CD4-positive, CD25-positive, alpha-beta regulatory T cell (primary cell): ENCODE measurements at regions not wholly inside any gene's neighbourhood (a gene's known extent, or its start where the extent isn't known, plus 50 kb on each side); places are given as distances from the start of the nearest gene placed in this dataset.

Experiments used
- ATAC-seq, 2 donors: fragments of 150-1000 bp; cut with Tn5 transposase; one replicate each; pipeline ENCODE4 v1.10.0; 2021; ENCODE audit warnings: low read depth in 2 of 2, moderate number of reproducible peaks in 2 of 2, moderate library complexity in 1 of 2
- DNase-seq, 3 donors: peaks; one replicate each; pipeline versions ENCODE4 v3.0.0 to v3.0.0-alpha.2; 2012 to 2022; ENCODE audit warnings: mixed read lengths in 1 of 3
- H3K27ac ChIP-seq: one replicate; pipeline ENCODE4 v1.7.0; 2013; ENCODE audit warnings: mild to moderate bottlenecking, low read length; ENCODE audit not compliant: insufficient read depth, poor library complexity, severe bottlenecking
- H3K27me3 ChIP-seq: one replicate; pipeline ENCODE4 v1.7.0; 2013; ENCODE audit warnings: low read length; ENCODE audit not compliant: control insufficient read depth, insufficient read depth
- H3K36me3 ChIP-seq: one replicate; pipeline ENCODE4 v1.7.0; 2013; ENCODE audit warnings: mild to moderate bottlenecking, low read length, moderate library complexity; ENCODE audit not compliant: control insufficient read depth, insufficient read depth
- H3K4me1 ChIP-seq: 2 replicates; pipeline ENCODE4 v1.7.0; 2013; ENCODE audit warnings: mild to moderate bottlenecking, low read length; ENCODE audit not compliant: insufficient read depth, control insufficient read depth, poor library complexity, severe bottlenecking
- H3K4me3 ChIP-seq: one replicate; pipeline ENCODE4 v1.7.0; 2013; ENCODE audit warnings: low read depth, mild to moderate bottlenecking, low read length, moderate library complexity
- H3K9me3 ChIP-seq, 2 experiments: 1 replicate in 1 of 2; 2 replicates in 1 of 2; pipeline ENCODE4 v1.7.0; 2013; ENCODE audit warnings: low read length in 2 of 2, mild to moderate bottlenecking in 1 of 2, moderate library complexity in 1 of 2; ENCODE audit not compliant: control insufficient read depth in 2 of 2
- H3K27ac Mint-ChIP-seq, 3 donors: one replicate each; pipeline ENCODE4 v1.8.0; 2020 to 2022; ENCODE audit warnings: mild to moderate bottlenecking in 3 of 3, mixed read lengths in 3 of 3, moderate library complexity in 2 of 3
- H3K27me3 Mint-ChIP-seq: one replicate; pipeline ENCODE4 v1.8.0; 2022; ENCODE audit warnings: mild to moderate bottlenecking, mixed read lengths
- H3K36me3 Mint-ChIP-seq: one replicate; pipeline ENCODE4 v1.8.0; 2020; ENCODE audit warnings: mixed read lengths
- H3K4me1 Mint-ChIP-seq, 4 donors: one replicate each; pipeline ENCODE4 v1.8.0; 2020 to 2022; ENCODE audit warnings: mixed read lengths in 4 of 4, mild to moderate bottlenecking in 1 of 4
- H3K4me3 Mint-ChIP-seq, 4 donors: one replicate each; pipeline ENCODE4 v1.8.0; 2020 to 2022; ENCODE audit warnings: mild to moderate bottlenecking in 4 of 4, mixed read lengths in 4 of 4, moderate library complexity in 3 of 4
- H3K9me3 Mint-ChIP-seq, 7 donors: one replicate each; pipeline ENCODE4 v1.8.0; 2020 to 2022; ENCODE audit warnings: mixed read lengths in 7 of 7, mild to moderate bottlenecking in 3 of 7, moderate library complexity in 2 of 7

DNA sequence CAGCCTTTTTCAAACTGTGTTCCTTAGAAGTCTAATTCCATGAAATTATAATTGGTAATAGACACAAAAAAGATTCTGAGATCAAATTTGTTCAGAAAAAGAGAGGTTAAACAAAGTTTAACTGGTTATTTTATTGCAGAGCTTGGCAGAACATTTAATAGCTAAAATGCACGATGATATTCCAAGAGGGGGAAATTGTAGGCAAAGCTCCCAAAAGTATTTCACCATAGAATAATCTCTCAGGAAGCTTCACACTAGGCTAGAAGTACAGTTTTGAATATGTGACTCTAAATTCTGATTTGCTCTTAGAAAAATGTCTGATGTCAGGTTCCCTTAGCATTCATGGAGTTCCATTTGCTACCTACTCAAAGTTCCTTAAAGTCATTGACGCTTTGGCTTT, 292.4 kb upstream of the SETBP1 start:
- DNase-seq (no peak), ATAC-seq (no peak)
- no peak overlapping the region for H3K4me3 ChIP-seq
- H3K27ac ChIP-seq = no peak overlapping the region
- no peaks in the 10 kb centered on the region for H3K27me3 ChIP-seq
- Mint-ChIP-seq H3K36me3 (no peaks in the 10 kb centered on the region), H3K4me3 (no peak overlapping the region), H3K27me3 (no peaks in the 10 kb centered on the region), H3K27ac (no peak overlapping the region), H3K4me1 (no peaks in the 10 kb centered on the region), H3K9me3 (peaks cover 0 to 4% (median 1%) of the 10 kb centered on the region in 7 donors)
- H3K9me3 ChIP-seq = no peaks in the 10 kb centered on the region
- no peaks in the 10 kb centered on the region for H3K4me1 ChIP-seq
- no peaks in the 10 kb centered on the region for H3K36me3 ChIP-seq

DNA sequence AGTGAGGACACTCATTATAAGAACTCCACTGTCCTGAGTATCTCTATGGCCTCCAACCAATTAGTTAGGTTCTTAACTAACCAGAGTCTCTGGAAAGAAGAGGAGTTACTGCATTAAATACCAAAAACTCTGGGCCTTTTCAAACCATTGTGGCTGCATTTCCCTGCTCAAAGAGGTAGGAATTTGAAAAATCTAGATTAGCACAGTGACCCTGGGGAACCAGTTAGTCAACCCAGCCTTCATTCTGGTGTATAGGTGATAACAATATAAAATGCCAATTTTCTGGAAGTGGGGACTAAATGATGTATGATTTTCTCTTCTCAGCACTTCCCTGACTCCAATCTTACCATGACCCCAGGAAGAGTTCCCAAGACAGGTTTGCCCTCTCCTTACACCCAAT, 287.8 kb upstream of the SETBP1 start:
- H3K9me3 Mint-ChIP-seq = peaks cover 0 to 4% (median 1%) of the 10 kb centered on the region in 7 donors
- Histone ChIP-seq H3K27me3 (no peaks in the 10 kb centered on the region), H3K4me3 (no peak overlapping the region), H3K9me3 (no peaks in the 10 kb centered on the region), H3K27ac (no peak overlapping the region), H3K4me1 (no peaks in the 10 kb centered on the region), H3K36me3 (no peaks in the 10 kb centered on the region)
- H3K4me1 Mint-ChIP-seq = no peaks in the 10 kb centered on the region
- H3K36me3 Mint-ChIP-seq = no peaks in the 10 kb centered on the region
- DNase-seq = no peak
- no peak overlapping the region for H3K27ac Mint-ChIP-seq
- ATAC-seq = no peak
- H3K4me3 Mint-ChIP-seq = no peak overlapping the region
- no peaks in the 10 kb centered on the region for H3K27me3 Mint-ChIP-seq

DNA sequence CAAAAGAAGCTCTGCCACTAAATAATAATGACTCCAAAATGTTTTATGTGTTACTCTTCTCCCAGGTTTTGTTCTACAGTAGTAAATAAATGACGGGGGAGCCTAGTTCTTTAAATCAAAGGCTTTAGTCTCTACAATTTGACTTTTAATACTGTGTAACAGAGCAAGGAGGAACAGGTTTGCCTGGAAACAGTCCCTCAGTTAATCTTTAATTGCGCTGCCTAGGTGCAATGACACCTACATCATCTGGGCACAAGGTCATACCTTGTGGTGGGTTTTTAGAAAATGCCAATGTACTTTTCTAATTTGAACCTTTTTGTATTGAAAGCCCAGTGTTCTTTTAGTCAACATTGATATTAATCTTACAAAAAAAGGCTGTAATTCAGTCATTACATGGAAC, 287.3 kb upstream of the SETBP1 start:
- H3K4me3 Mint-ChIP-seq = no peak overlapping the region
- no peaks in the 10 kb centered on the region for H3K27me3 Mint-ChIP-seq
- Histone ChIP-seq H3K4me3 (no peak overlapping the region), H3K4me1 (no peaks in the 10 kb centered on the region), H3K36me3 (no peaks in the 10 kb centered on the region), H3K27ac (no peak overlapping the region), H3K27me3 (no peaks in the 10 kb centered on the region), H3K9me3 (no peaks in the 10 kb centered on the region)
- H3K9me3 Mint-ChIP-seq = peaks cover 0 to 4% (median 1%) of the 10 kb centered on the region in 7 donors
- no peak overlapping the region for H3K27ac Mint-ChIP-seq
- DNase-seq = no peak
- H3K36me3 Mint-ChIP-seq = no peaks in the 10 kb centered on the region
- no peaks in the 10 kb centered on the region for H3K4me1 Mint-ChIP-seq
- no peak for ATAC-seq

DNA sequence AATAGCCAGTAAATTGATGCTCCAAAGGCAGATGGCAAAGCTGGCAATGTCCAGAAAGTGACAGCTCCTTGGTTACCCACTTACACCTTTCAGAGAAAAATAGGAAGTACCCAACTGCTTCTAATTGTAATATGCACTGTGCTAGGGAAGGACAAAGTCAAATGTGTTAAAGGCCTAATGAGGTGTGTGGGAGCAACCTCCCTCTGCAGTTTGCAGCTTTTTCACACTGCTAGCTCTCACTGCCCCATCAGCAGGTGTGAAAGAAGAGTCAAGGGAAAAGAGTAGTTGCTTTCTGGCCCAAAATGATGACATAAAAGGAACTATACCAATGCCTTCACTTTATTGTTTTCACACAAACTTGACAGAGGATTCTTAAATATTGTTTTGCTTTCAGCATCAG, 284.1 kb upstream of the SETBP1 start:
- H3K9me3 ChIP-seq = no peaks in the 10 kb centered on the region
- ATAC-seq (no peak), DNase-seq (no peak)
- H3K27ac Mint-ChIP-seq = no peak overlapping the region
- no peak overlapping the region for H3K4me3 ChIP-seq
- H3K9me3 Mint-ChIP-seq = peaks cover 0 to 6% (median 0%) of the 10 kb centered on the region in 7 donors
- no peaks in the 10 kb centered on the region for H3K36me3 Mint-ChIP-seq
- no peaks in the 10 kb centered on the region for H3K27me3 ChIP-seq
- no peak overlapping the region for H3K27ac ChIP-seq
- no peaks in the 10 kb centered on the region for H3K27me3 Mint-ChIP-seq
- H3K4me1 Mint-ChIP-seq = no peaks in the 10 kb centered on the region
- H3K4me3 Mint-ChIP-seq = no peak overlapping the region
- no peaks in the 10 kb centered on the region for H3K36me3 ChIP-seq
- no peaks in the 10 kb centered on the region for H3K4me1 ChIP-seq

- H3K27ac Mint-ChIP-seq = no peak overlapping the region
- no peaks in the 10 kb centered on the region for H3K9me3 ChIP-seq
- H3K9me3 Mint-ChIP-seq = peaks cover 0 to 10% (median 2%) of the 10 kb centered on the region in 7 donors
Observed at GRCh38 chr18:44409071-44409470, 271.6 kb upstream of the SETBP1 start.

GRCh38 chr18:44409515-44409914, 271.2 kb upstream of the SETBP1 start:
- no peaks in the 10 kb centered on the region for H3K4me1 ChIP-seq
- ATAC-seq (no peak), DNase-seq (no peak)
- H3K36me3 ChIP-seq = no peaks in the 10 kb centered on the region
- no peak overlapping the region for H3K27ac Mint-ChIP-seq
- H3K27me3 Mint-ChIP-seq = no peaks in the 10 kb centered on the region
- H3K4me1 Mint-ChIP-seq = no peaks in the 10 kb centered on the region
- no peaks in the 10 kb centered on the region for H3K27me3 ChIP-seq
- no peak overlapping the region for H3K27ac ChIP-seq
- H3K9me3 Mint-ChIP-seq = peaks cover 0 to 10% (median 2%) of the 10 kb centered on the region in 7 donors
- H3K4me3 ChIP-seq = no peak overlapping the region
- H3K4me3 Mint-ChIP-seq = no peak overlapping the region
- no peaks in the 10 kb centered on the region for H3K36me3 Mint-ChIP-seq
- no peaks in the 10 kb centered on the region for H3K9me3 ChIP-seq

More at GRCh38 chr18:44409071-44409470, 271.6 kb upstream of the SETBP1 start:
- no peak for DNase-seq
- Mint-ChIP-seq H3K4me3 (no peak overlapping the region), H3K27me3 (no peaks in the 10 kb centered on the region), H3K36me3 (no peaks in the 10 kb centered on the region), H3K4me1 (no peaks in the 10 kb centered on the region)
- no peak for ATAC-seq
- no peaks in the 10 kb centered on the region for H3K4me1 ChIP-seq
- H3K27me3 ChIP-seq = no peaks in the 10 kb centered on the region
- no peaks in the 10 kb centered on the region for H3K36me3 ChIP-seq
- no peak overlapping the region for H3K4me3 ChIP-seq
- H3K27ac ChIP-seq = no peak overlapping the region

DNA sequence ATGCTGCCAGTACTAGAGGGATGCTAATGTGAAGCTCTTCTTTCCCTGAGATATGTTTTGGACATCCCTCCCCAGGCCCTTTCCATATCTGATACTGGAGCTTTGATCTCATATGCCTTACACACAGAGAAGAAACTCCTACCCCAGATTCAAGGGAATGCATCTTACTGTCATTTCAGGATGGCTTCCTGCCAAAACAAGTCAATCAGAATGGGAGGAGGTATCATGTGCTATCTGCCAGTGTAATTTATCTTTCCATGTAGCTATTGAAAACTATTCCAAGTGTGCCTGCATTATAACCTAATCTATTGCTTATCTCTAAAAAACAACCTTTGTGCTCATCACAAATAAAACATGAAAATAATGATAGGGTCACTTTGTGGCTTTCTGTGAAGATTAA, 269.9 kb upstream of the SETBP1 start:
- Histone ChIP-seq H3K27me3 (no peaks in the 10 kb centered on the region), H3K4me1 (no peaks in the 10 kb centered on the region), H3K27ac (no peak overlapping the region), H3K4me3 (no peak overlapping the region), H3K36me3 (no peaks in the 10 kb centered on the region), H3K9me3 (no peaks in the 10 kb centered on the region)
- Mint-ChIP-seq H3K27me3 (no peaks in the 10 kb centered on the region), H3K4me1 (no peaks in the 10 kb centered on the region), H3K4me3 (no peak overlapping the region), H3K9me3 (peaks cover 0 to 10% (median 2%) of the 10 kb centered on the region in 7 donors), H3K27ac (no peak overlapping the region), H3K36me3 (no peaks in the 10 kb centered on the region)
- DNase-seq (no peak), ATAC-seq (no peak)

DNA sequence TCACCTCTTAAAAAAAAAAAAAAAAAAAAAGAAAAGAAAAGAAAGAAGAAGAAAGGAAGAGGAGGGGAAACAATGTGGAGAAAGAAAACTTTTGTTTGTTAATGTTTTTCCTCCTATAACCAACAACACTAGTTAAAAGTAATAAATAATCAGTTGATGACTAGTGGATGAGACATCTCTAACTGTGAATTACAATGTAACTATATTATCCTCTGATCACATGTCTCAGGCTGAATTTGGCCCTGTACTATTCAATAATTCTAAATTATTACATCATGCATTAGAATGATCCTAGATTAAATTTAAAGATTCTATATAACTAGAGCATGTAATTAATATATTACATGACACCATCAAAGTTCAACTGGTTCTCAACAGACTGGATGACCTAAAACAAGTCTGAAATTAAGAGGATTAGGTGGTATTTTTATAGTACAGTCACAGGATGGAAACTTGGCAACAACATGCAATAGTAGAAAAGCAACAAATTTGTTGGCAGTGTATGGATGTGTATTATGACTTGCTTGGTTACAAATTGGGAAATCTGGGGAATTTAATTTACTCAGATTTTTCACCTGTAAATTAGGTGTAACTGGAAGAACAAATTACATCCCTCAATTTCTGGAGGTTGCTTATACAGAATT, 269.3 kb upstream of the SETBP1 start:
- Histone ChIP-seq H3K4me1 (no peaks in the 10 kb centered on the region), H3K27ac (no peak overlapping the region), H3K36me3 (no peaks in the 10 kb centered on the region), H3K27me3 (no peaks in the 10 kb centered on the region), H3K4me3 (no peak overlapping the region), H3K9me3 (no peaks in the 10 kb centered on the region)
- Mint-ChIP-seq H3K27ac (no peak overlapping the region), H3K36me3 (no peaks in the 10 kb centered on the region), H3K9me3 (peaks cover 0 to 9% (median 2%) of the 10 kb centered on the region in 7 donors), H3K4me1 (no peaks in the 10 kb centered on the region), H3K4me3 (no peak overlapping the region), H3K27me3 (no peaks in the 10 kb centered on the region)
- DNase-seq (no peak), ATAC-seq (no peak)
